Kidney glomerular epithelial cell (primary cell): ENCODE measurements at regions not wholly inside any gene's neighbourhood (a gene's known extent, or its start where the extent isn't known, plus 50 kb on each side); places are given as distances from the start of the nearest gene placed in this dataset.

Experiments used
- DNase-seq: peaks from one replicate; lab custom pipeline; 2025; lab: John Stamatoyannopoulos, UW

DNA sequence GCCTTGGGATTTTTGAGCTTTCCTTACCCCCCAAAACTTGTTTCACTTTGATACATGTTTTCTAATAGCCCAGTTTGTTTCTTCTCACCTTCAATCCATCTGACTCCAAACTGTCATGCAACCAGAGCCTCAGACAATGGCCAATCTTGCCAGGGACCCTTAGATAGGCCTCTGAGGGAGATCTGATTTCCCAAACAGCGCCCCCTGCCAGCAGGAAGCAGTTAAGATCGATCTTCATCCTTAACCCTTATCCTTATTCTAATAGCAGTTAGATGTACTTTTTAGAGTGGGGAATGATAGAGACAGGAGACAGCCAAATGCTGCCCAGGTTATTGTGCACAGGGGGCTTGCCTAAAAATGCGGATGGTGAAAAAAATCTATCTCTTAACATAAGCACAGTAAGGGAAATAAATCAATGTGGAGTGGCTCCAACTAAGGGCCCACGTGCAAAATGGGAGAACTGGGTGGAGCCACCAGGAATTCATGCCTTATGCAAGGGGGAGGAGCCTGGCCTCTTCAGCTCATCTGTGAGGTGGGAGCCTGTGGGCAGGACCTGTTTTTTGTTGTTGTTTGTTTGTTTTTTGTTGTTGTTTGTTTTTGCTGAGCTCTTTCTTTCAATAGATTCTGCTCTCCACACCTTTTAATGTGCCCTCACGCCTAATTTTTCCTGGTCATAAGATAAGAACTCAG is 833.6 kb upstream of the AGA start:
- DNase-seq, result no peak

DNA sequence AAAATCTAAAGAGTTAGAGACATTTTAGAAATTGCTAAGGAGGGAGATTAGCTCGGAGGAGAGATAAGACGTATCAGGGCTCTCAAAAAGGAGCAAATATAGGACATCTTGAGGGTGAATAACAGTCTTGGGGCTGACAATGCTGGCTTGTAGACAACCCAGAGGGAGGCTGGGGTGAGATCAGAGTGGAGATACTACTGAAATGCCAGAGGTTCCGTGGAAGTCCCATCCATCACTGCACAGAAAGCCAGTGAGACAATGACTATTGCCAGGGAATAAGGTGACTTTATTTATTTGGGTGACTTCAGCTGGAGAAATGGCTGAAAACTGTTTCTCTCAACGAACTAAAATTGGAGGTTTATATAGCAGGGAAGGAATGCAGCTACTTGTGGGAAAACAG is 838.1 kb upstream of the AGA start:
- DNase-seq, result no peak

DNA sequence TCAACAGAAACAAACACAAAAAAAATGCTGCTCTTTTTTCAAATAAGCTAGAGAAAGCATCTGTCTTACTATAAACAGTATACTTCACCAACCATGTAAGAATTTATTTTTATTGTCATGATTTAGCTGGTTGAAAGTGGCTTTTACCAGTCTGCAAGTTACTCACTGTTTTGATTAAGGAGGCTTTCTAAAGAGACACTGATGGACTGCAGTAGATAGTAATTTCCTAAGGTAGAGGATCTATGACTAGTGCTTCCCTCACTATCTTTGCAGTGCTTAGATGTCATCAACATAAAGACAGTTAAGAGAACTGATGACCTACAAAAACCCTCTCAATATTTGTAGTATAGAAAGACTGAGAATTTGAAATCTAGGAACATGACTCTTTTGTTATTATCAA is 846.2 kb upstream of the AGA start:
- DNase-seq, result no peak

DNA sequence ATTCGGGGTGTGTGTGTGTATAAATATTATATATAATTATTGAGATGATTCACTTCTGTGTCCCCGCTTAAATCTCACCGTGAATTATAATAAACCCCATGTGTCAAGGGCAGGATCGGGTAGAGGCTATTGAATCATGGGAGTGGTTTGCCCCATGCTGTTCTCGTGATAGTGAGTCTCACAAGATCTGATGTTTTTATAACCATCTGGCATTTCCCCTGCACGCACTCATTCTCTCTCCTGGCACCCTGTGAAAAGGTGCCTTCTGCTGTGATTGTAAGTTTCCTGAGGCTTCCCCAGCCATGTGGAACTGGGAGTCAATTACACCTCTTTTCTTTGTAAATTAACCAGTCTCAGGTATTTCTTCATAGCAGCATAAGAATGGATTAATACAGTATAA is 851.4 kb upstream of the AGA start:
- DNase-seq, result no peak

DNA sequence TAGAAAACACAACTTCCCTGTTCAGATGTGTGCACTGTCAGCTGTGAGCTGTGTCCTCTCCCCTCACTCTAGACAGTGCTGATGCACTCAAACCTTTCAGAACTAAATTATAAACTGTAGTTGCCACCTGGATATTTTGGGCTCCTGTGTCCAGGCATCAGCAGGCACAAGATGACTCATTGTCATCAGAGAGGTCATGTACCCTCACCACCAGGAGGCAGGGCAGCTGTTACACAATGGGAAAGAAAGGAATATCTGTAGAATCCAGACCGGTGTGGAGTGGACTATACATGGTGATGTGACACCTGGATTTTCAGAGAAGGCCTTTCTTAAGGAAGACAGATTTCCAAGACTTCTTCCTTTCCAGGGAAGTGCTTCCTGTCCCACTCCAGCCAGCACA is 854.4 kb upstream of the AGA start:
- no peak for DNase-seq

DNA sequence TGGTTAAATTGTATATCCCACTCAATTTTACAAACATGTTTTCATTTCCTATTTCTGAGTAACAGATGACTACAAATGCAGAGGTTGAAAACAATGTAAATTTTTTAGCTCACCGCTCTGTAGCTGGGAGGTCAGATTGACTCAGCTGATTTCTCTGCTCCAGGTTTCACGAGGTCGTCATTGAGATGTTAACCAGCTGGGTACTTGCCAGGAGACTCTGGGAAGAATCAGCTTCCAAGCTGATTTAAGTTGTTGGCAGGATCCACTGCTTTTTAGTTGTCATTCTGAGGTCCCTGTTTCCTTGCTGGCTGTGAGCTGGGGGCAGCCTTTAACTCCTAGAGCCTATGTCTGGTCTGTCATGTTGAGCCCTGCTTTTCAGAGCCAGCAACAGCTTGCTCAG is 864.3 kb upstream of the AGA start:
- DNase-seq, result peak; percentile 26

DNA sequence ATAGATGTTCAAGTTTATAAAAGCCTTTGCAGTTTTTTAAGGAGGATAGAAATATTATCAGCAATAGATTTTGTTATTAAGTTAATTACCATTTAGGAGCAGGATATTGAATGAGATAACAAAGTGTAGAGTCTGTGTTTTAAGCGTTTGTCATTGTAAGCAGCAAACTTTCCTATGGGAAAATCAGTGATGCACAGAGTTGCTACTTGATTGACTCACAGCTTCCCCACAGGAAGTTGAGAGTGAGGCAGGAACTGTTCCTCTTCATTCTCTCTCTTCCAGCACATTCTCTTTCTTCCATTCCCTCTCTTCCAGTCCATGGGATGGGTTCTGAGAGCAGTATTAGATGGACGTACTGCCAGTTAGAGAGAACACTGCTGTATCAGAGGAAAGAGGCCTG is 867.7 kb upstream of the AGA start:
- no peak for DNase-seq

DNA sequence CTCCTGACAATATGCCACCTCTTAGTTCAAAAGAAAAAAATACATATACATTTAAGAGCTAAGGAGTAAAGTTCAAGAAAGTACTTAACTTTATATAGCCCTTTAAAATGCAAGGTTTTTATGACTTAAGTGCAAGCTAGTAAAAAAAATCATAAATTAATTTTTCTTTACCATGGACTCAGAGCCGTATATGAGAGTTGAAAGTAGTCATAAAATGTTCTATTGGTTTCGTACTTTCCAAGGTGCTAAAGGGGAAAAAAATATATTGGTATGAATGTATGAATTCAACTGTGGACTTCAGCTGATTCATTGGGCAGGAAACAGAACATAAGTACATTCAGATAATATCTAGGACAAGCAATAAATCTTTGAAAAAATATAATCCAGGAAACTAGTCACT is 869.8 kb upstream of the AGA start:
- DNase-seq, result no peak

DNA sequence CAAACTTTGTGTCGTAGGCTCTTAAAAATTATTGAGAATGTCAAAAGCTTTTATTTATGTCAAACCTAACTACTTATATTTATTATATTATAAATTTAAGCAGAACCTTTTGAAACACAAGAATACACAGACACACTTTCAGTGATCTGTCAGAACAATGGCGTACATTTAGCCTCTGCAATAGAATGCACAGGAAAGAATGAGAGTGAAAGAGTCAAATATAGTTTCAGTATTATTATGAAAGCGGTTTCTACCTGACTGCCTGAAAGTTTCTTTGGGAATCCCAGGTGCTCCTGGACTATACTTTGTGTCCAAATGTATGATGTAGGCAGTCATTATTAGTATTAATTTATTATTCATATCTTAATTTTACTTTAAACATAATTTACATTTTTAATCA is 872.0 kb upstream of the AGA start:
- no peak for DNase-seq

DNA sequence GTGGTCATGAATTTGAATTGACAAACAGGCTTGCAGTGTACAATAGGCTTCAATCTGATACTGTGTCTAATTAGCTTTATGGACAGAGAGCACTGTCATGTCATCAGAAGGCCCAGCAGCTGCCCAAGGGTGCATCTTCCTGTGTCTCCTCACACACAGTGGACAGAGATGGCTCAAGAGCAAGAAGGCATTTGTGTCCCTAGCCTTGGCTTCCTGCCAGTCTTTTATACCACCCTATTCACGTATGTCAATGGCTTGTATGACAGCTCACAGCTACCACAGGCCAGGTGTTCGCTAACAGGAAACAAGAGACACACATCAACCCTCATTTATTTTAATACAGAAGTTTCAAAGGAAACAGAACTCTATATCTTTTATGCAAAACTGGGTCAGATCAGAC is 874.0 kb upstream of the AGA start:
- DNase-seq, result no peak

DNA sequence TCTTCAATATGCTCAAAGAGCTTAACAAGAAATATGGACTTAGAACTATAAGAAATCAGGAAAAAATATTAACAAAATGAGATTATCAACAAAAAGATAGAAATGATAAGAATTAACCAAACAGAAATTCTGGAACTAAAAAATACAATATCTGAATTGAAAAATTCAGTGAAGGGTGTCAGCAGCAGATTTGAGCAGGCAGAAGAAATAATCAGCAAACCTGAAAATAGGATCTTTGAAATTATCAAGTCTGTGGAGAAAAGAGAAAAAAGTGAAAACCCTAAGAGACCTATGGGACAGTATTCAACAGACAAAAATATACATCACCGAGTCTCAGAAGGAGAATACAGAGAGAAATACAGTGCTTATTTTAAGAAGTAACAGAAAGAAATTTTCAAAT is 877.8 kb upstream of the AGA start:
- no peak for DNase-seq

DNA sequence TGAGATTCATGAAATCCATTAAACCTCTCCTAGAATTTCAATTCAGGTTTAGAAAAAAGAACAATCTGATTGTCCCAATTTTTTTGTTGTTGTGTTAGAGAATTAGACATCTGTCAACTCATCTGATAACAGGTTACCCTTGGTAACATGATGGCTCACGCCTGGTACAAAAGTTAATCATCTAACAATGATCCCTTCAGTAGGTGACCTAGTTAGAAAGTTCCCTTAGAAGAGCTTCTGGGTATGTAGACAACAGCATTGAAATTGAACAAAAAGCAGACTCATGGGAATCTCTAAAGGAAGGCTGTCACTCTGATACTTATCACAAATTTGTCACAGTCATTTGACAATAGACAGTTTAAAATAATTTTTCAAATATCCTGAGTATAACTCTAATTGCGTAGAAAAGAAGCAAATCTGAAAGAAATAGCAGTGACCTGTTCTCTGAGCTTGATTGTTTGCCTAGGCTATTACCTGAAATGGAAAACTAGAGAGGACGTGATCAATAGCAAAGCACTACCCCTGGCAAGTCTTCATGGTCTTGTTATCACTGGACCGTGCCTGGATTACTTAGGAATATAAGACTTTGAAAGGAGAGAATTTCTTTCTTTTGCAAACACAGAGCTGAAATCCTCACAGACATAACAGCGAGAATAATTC is 880.4 kb upstream of the AGA start:
- DNase-seq, result no peak

DNA sequence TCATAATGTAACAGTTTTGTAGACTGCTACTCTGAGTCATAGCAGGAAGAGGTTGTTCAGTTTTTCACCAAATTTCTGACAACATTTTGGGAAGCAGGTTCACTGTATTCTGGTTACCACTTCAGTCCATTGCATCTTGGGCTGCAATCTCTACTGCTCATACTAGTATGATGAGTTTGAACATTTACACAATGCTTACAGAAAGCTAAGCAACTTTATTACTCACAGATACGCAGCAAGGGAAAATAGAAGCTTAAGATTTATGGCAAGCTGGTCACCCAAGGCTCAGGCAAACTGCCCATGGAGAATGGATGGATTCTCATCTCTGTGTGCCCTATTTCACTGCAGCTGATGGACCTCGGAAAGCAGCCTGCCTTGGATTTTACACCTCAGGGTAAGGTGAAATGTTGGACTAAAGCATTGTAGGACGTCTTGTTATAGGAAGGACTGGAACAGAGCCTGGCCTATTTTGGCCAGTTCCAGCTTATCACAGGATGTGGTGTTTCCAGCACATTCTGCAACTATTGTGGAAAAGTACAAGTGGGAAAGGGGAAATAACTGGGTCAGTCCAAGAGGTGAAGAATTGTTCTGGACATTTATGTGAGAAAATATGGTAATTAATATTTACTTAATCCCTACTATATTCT is 887.1 kb upstream of the AGA start:
- no peak for DNase-seq

DNA sequence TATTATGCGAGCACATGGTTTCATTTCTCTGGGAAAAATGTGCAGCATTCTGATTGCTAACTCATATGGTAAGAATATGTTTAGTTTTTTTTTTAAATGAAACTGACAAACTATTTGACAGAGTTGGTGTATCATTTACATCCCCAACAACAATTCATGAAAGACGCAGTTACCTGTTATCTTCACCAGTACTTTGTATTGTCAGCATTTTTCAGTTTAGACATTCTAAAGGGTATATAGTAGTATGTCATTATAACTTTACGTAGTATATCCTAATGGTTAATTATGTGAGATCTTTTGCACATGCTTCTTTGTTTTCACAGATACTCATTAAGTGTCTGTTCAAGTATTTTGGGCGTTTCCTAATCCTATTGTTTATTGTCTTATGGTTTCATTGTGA is 891.1 kb upstream of the AGA start:
- DNase-seq, result no peak

DNA sequence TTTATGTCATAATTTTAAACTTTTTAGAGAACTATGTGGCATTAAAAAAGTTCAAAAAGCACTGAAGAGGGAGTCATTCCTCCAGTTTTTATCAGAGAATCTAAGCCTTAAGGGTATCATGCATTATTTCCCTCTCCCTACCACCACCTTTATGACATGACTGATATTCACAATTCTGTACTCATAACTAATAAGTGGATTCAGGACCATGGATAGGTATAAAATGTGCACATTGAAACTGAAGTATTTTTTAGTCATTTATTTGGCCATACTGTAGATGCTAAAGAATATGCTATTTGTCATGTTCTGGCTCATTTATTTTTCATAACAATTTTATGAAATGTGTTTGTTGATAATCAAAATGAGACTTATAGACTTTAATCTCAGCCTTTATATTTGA is 897.5 kb upstream of the AGA start:
- no peak for DNase-seq

DNA sequence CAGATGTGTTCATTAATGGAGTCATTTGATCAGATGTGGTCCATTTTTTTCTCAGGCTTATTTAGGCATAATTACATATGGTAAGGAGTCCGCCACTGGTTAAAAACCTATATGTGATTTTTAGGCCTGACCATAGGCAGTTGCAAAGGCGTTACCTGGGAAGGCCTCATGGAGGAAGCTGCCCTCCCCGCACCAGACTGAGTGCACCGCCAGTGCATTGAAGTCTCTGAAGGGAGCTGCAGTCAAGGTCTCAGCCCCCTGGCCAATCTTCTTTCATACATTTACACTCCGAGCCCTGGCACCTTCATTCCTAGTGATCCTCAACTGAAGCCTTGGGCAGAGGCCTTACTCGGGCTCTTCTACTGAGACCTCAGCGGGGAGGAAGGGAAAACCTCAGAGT is 898.2 kb upstream of the AGA start:
- no peak for DNase-seq

DNA sequence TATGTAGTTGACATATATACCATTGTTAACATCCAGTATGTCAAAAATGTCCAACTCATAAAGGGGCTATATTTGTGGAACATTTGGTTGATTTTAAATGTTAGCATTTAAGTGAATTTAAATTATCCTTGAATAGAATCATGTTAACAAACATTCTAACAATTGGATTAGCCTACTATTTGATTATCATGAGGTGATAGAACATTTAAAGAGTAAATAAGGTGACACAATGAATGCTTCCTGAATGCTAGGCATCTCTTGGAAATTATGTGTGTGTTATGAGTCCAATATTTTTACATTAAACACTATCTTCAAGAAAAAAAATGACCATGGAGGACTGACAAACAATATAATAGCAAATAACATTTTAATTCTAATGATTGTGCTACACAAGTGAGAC is 901.9 kb upstream of the AGA start:
- no peak for DNase-seq

DNA sequence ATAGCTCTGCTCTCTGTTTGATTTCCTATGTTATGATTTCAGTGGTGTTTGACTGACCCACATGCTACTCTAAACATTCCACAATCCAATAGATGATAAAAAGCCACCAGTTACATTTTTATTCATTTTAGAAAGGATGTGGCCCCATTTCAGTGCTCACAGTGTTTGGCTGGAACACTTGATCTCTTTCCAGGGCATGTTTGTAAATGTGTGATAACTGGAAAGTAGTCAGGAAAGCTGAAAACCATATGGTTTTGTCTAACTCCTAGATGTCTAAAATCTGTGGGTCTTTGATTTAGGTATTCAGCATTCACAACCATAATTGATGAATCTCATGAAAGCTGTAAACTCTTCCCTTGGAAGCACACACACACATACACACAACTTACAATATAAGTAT is 904.9 kb upstream of the AGA start:
- no peak for DNase-seq

DNA sequence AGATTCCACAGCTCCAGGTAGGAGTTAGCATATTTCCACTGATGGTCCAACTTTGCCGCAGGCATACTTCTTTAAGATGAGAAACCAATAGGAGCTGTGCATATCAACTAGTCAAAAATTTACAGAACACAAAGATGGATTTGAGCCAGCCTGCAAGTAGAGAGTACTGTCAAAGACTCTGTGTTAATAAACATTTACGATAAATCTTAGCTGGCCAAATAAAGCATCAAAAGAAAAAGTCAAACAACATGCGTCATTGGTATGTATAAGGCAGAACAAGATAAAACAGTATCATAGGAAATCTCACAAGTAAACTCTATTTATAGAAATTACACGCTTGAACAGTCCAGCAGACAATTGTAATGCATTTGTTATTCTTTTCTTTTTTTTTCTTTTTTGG is 907.4 kb upstream of the AGA start:
- no peak for DNase-seq

DNA sequence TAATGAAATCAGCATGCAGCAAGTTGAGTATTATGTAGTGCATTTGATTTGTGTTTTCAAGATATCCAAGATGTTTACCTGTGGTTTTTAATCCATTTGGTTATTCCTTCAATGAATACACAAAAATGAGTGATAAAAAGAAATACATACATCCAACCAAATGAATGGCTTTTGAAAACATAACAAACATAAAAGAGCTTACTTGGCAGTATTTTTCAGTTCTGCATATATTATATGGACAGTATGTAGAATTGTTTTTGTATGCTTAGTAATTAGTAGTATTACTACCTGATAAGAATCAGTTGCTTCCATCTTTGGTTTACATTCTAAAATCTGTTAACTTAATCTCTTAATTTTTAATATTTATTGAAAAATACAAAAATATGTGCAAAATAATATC is 908.9 kb upstream of the AGA start:
- no peak for DNase-seq

DNA sequence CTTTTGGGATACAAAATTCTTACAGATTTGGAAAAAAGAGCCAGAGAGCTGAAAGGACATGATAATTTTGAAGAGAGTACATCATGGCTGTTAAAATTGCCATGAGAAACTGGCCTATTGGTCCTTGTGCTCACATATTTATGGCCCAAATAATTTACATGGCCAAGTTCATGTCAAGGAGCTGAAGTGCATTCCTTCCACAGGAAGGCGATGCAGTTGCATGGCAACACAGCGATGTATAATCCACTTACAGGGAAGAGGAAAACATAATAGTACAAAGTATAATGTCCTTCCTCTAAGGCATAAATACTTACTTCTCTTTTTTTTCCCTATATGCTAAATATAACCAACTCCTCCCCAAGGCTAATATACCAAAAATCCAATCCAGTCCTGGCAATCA is 914.5 kb upstream of the AGA start:
- DNase-seq, result no peak

DNA sequence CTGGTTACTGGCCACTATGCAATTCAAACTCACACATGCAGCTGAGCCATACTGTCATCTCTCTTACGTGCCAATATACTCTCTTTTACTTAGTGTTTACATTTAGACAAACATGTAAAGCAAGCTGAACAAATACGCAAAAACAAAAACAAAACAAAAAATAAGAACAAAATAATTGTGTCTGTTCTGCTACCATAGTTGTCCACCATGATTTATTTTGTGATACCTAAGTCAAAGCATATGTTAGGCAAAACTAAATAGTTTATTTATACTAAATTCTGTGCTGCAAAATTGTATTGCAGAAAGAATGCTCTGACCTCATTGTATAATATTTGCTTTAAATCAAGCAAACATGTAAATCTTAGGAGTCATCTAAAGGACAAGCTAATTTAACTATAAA is 943.2 kb upstream of the AGA start:
- DNase-seq, result no peak

DNA sequence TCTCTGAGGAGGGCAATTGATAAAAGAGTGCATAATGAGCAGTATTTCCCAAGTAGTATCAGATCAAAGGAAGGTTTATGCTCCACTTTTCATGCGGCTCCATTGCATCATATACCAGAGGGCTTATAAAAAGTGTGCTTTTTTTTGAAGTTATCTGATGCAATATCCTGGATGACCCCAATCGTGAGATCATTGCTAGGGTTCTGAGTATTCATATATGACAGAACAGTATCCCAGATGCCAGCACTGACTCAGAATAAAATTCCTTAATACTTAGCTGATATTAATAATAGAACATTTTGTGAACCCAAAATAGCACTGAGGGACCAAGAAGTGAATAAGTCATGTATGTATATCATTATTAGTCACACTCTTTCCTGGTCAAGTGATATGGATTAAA is 945.5 kb upstream of the AGA start:
- no peak for DNase-seq

DNA sequence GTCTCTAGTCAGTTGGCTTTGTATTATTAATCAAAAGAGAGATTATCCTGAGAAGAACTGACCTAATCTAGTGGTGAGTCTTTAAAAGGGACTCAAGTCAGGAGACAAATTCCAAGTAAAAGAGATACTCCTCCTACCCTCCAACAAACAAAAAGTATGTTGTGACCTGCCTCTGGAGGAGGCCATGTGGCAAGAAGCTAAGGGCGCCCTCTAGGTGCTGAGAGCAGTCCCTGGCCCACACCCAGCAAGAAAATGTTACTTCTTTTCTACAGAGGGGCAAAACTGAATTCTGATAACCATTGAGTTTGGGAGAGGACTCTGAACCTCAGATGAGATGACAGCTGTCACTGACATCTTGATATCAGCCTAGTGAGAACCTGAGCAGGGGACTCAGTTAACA is 953.6 kb upstream of the AGA start:
- DNase-seq, result no peak
